GM19035 (cell line): ENCODE measurements at regions not wholly inside any gene's neighbourhood (a gene's known extent, or its start where the extent isn't known, plus 50 kb on each side); places are given as distances from the start of the nearest gene placed in this dataset.

Experiments
- ATAC-seq: cut with Tn5 transposase; IDR thresholded peaks from one replicate; pipeline ENCODE4 v1.9.1; 2021; ENCODE audit not compliant: unreplicated experiment

DNA sequence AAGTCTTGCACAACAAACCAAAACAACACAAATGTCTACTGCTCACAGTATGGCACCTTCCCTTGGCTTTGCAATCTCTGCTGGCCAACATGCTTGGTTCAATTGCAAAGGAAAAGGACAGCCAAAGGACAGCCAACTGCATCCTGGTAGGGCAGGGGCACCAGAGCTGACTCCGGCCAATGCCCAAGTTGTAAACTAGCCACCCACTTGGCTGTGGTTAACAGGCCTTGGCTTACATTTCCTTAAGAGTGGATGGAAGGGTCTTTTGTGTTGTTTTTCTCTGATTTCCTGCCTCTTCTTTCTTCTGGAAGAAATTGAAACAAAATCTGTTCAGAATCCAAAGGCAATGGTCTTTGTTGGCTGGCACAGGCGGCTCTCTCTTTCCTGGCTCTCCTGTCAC is 119.1 kb upstream of the TRIB2 start:
- ATAC-seq, result no peak

GRCh38 chr2:12602661-12603060 is 114.1 kb upstream of the TRIB2 start:
- ATAC-seq, result no peak

- no peak for ATAC-seq
Measured at GRCh38 chr2:12603781-12604295, 112.9 kb upstream of the TRIB2 start.

DNA sequence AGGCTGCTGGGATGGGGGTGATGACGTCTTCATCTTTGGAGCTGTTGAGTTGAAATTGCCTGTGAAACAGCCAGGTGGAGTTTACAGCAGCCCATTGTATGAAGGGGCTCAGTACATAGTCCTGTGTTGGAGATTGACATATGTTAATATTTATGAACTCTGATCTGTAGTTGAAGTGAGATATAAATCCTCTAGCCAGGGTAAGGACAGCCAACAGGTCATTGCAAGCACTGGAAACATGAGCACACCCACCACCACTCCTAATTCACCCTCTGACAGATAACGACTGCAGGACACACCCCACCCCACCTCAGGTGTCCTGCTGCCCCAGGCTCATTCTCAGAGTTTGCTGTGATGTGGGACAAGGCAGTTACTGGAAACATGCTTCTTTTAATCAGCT is 112.4 kb upstream of the TRIB2 start:
- ATAC-seq, result no peak

GRCh38 chr2:12605366-12605765 is 111.4 kb upstream of the TRIB2 start:
- no peak for ATAC-seq

DNA sequence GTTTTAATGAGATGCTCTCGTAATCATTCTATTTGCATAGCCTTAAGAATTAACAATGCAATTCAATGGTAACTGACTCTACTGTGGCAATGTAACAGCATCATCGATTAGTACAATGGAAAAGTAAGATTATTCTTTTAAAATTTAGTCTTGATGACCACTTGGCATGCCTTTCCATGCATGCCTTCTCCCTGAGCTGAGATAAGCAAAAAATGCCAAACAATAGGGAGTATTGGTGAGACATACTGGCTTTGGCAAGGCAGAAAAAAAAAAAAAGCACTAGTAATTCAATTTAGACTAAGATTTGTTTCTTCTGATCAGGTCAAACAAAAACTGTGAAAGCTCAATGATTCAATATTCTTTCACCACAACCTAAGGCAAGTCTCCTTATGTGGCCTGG is 110.8 kb upstream of the TRIB2 start:
- ATAC-seq, result no peak

DNA sequence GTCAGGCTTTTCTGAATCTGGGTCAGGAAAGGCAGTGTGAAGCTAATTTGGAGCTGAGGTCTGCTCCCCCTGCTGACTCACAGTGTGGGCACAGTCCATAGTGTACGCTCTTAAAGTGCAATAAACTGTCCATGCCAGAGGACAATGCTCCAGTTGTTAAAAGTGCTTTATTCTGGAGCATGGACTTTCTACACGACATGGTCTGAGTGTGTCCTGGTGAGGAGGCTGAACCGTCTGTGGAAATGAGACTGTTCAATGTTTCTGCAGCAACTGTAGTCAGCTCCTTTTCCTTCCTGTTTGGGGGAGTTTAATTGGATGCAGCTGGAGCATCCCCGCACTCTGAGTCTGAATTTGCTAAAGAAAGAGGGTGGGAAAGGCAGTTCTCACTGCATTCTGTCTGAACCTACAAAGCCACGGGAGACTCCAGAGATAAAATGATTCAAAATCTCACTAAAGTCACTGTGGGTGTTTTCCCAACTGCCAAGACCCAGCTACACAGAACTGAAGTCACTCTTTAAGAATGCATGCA is 110.2 kb upstream of the TRIB2 start:
- no peak for ATAC-seq

GRCh38 chr2:12607971-12608370 is 108.8 kb upstream of the TRIB2 start:
- ATAC-seq, result no peak

DNA sequence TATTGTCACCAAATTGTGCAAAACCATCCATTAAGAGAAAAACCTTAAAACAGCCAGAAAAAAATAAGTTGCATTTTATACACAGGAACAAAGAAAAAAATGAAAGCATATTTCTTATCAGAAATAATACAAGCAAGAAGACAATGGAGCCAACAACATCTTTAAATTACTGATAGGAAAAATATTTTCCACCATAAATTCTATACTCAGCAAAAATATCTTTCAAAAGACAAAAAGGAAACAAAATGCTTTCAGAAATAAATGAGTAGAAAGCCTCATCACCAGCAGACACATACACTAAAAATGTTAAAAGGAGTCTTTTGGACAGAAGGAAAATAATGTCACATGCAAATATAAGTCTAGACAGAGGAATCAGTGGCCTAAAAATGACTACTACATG is 106.4 kb upstream of the TRIB2 start:
- no peak for ATAC-seq

DNA sequence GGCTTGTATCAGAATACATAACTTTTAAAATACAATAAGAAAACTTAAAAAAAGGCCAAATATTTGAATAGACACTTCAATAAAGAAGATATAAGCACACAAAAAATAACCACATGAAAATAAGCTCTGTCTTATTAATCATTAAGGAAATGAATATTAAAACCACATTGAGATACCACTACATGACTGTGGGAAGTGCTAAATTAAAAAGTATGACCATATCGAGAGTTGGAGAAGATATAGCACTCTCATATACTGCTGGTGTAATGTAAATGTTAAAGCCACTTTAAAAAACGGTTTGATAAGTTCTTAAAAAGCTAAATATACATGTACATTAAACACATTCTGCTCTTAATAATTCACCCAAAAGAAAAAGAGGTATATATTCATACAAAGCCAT is 104.6 kb upstream of the TRIB2 start:
- no peak for ATAC-seq

DNA sequence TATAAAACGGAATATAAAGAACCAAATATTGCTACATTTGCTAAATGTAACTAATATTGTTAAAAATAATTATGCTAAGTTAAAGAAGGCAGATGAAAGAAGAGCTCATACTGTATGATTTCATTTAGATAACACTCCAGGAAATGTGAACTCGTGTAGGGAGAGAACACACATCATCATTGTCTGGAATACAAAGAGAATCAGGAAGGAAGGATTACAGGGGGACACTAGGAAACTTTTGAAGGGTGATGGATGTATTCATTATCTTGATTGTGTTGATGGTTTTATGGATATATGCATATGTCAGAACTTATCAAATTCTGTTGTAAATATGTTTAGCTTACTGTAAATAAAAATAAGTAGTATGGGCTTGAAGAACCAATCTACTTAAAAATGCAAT is 104.1 kb upstream of the TRIB2 start:
- ATAC-seq, result no peak

DNA sequence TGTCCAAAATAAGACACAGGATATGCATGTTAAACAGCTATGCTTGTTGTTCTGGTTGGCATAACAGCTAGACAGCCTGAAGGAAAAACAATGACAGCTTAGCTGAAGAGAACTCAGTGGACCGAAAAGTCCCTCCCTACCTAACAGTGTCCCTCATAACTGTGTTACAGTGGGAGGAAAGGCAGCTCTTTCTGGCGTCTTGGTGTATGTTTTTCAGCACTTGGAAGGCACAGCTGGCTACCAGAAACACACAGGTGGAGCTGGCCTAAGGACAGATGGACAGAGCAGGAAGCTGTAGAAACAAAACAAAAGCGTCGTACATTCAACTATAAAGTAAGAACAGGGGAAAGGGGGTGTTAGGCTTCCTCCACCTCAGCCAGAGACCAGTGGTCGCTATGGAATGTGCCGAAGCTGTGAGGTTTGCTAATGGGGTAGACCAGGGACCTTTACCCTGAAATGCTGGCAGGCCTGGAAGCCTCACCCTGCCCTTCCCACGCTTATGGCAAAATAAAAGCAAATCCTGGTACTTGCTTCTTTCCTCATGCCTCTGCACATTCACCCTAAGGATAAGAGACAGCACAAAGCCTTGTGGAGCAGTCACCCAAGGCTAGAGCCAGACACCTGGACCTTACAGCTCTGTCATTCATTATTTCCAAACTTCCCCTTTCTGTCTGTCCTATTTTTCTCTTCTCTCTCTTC is 103.5 kb upstream of the TRIB2 start:
- no peak for ATAC-seq

DNA sequence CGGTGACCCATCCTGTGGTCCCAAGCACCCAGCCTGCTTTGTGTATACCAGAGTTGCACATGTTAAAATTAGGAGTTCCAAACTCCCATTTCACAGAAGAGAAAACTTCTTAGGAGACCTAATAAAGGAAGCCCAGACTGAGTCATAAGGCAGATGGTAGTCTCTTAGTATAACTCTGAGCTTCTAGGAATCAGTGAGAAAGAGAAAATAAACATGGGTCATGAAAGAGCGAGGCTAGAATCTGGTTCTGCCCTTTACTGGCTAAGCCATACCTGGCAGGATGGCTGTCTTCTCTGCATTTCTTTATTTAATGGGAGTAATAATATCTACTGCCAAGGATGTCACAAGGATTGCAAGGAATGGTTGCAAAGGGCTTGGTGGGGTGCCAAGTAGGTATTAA is 101.2 kb upstream of the TRIB2 start:
- ATAC-seq, result no peak

DNA sequence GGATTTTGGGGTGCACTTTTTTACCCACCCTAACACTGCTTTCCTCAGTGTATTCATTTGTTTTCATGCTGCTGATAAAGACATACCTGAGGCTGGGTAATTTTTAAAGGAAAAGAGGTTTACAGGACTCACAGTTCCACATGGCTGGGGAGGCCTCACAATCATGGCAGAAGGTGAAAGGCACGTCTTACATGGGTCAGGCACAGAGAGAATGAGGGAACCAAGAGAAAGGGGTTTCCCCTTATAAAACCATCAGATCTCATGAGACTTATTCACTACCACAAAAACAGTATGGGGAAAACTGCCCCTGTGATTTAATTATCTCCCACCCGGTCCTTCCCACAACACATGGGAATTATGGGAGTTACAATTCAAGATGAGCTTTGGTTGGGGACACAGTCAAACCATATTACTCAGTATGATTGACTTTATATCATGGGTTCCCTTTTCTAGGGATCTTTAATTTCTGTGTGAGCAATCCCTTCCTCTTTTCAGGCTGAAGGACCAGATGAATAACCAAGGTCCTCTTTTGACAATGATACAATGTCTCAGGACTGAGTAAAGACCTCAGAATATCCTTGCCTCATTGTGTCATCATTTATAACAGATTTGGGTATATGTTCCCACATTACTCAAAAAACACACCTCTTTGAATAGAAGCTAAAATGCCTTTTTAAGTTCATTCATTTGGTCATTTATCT is 100.1 kb upstream of the TRIB2 start:
- ATAC-seq, result no peak

DNA sequence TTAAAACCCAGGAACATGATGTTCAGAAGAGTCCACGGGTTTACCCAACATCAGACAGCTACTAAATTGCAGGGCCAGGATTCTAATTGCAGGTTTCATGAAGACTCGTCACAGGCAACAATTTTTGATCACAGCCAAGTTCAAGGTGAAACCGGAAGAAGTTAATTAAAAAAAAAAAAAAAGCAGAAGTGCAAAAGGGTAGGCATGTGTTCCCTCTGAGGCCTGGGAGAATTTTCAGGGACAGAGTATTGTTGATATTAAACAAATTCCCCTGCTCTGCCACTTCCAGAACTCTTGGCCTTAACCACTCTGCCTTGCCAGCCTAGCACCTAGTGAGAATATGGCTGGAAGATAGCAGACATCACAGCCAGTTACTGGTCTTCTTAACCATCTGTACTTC is 99.4 kb upstream of the TRIB2 start:
- ATAC-seq, result no peak

DNA sequence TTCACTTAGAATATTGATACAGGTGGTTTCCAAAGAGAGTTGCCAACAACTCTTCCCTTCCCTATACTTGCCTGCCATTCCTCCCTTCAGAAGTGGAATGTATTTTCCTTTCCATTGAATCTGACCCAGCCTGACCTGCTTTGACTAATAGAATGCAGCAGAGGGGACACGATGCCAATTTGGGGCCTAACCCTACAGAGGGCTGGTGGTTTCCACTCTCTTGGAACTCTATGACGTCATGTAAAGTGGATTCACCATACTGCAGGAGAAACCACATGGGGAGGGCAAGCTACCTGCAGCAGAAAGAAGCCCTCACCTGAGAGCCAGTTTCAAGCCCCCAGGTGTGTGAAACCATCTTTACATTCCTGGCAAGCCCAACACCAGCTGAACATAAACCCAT is 98.9 kb upstream of the TRIB2 start:
- no peak for ATAC-seq

GRCh38 chr2:12618576-12618975 is 98.2 kb upstream of the TRIB2 start:
- ATAC-seq, result no peak

GRCh38 chr2:12619975-12620374 is 96.8 kb upstream of the TRIB2 start:
- ATAC-seq, result no peak

DNA sequence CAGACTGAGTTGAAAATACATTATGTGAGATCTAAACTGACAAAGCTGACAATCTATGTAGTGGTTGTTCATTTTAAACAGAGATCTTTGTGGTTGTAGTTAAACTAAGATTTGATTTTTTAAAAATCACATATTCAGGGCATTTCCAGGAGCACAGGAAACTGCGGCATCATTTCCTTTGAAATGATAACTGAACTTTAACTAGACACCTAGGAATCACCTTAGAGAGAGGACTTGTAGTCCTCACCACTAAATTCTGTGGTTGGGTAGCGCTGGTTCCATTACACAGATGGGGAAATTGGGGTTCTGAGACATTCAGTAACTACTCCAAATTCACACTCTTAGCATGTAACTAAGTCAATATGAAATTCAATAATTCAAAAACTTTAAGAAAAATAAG is 96.0 kb upstream of the TRIB2 start:
- no peak for ATAC-seq

DNA sequence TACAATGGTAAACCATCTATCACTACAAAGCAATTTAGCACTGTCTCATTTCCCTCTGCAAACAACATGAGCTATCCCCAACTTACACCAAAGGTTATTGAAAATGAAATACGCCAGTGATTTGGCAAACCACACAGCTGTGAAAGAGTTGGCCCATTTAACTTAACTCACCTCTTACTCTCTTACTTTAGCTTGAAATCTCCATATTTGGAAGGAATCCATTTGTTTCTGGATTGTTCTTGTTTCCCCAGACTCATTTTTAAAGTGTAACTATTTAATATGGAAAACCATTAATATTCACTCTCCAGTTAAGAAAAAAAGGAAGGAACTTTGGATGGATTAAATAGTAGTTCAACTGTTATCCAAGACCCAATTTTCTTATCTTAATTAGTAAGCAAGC is 93.7 kb upstream of the TRIB2 start:
- ATAC-seq, result no peak

DNA sequence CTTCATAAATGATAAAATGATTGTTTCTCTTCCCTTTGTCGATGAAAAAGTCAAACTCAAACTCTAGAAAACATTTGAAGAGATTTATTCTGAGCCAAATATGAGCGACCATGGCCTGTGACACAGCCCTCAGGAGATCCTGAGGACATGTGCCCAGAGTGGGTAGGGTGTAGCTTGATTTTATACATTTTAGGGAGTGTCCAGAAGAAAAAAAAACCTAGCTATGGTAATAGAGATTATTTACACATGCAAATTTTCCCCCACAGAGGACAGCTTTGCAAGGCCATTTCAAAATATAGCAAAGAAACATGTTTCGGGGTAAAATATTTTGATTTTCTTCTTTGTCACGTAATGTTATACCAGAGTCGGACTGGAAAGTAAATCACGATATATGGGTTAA is 92.4 kb upstream of the TRIB2 start:
- ATAC-seq, result no peak

DNA sequence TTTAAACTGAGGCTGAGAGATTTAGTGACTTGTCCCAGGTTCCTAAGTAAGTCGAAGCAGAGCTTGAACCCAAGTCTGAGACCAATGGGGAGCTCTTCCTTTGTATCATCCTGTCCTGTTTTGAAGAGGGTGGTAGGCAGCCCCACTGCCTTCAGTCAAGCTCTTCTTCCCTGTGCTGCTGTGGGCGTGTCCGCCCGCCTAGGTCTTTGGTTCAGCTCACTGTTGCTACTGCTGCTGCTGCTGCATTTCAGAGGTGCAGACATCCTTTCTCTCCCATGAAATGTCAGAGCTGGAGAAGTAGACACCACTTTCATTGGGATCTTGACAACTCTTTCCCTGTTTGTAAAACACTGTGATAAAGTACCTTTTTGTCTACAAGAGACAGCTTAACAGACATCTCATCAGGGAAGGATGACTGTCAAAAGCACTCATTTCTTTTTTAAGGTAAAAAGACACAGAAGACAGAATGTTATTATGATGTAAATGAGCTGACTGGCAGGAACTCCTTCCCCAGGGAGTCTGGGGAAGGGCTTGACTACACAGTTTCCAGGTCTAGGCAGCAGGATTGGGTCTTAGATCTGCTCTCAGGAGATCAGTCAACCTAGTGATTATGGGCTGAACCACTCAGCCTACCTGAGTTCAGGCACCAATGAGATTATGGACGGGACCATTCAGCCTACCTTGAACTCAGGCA is 91.7 kb upstream of the TRIB2 start:
- ATAC-seq, result no peak
